ENCODE measurements at regions not wholly inside any gene's neighbourhood (a gene's known extent, or its start where the extent isn't known, plus 50 kb on each side); places are given as distances from the start of the nearest gene placed in this dataset.

DNA sequence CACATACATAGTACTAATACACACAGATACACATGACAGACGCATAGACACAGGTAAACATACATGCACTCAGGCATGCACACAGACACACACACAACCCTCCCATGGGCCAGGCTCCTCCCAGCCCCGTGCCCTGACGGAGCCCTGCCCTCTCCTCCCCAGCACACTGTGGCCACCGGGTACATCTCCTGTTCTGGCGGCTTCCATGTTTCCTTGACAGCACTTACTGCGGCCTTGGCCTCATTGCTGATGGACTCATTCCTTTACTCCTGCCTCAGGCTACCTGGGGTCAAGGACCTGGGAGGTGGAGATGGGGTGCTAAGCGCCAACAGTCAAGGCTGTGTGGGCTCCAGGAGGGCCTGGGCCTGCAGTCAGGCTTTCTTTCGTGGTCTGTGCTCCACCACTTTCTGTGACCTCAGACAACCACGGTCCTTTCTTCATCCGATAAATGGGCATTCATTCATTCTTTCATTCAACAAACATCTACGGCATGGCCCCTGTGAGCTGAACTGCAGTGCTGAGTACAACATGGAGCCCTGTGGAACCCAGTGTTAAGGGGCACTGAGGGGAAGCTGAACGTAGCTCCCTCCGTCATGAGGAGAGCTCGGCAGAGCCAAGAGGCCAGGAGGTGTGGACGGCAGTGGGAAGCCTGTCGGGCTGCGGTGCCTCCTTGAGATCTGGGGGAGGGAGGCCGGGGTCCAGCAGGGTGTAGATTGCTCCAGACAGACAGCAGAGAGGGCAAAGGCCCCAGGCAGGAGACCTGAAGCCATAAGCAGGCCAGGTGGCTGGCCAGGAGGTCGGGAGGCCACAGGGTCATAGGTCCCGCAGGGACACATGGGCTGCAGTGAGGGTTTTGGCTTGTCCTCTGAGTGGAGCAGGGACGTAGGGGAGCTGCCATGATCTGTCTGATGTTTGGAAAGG, 190.4 kb upstream of the HDAC4 start:
- Histone ChIP-seq H3K9ac (ENCODE audit: low read depth in 1 of 2, low read length in 2 of 2) (no peak overlapping the region), H3K27ac (ENCODE audit: low read depth in 1 of 2, low read length in 2 of 2) (no peak overlapping the region), H3K4me1 (ENCODE audit: control insufficient read depth in 4 of 4, insufficient read depth in 4 of 4, low read length in 3 of 4) (no peaks in the 10 kb centered on the region), H3K27me3 (ENCODE audit: control insufficient read depth in 4 of 4, insufficient read depth in 4 of 4, low read length in 3 of 4) (no peaks in the 10 kb centered on the region), H3K36me3 (ENCODE audit: control insufficient read depth in 4 of 4, insufficient read depth in 3 of 4, low read depth in 1 of 4, low read length in 3 of 4) (no peaks in the 10 kb centered on the region), H3K9me3 (ENCODE audit: control insufficient read depth in 4 of 4, low read length in 3 of 4) (no peaks in the 10 kb centered on the region), H3K4me3 (ENCODE audit: low read depth in 1 of 3, low read length in 3 of 3) (no peak overlapping the region)
- WGBS = 89% methylated on average over 21 of the region's 21 CpGs
- no peak for TF ChIP-seq RXRA (IDR thresholded peaks at IDR 0.05)
- no peak for TF ChIP-seq ZBTB33 (IDR thresholded peaks at IDR 0.05)
- no peak for TF ChIP-seq YY1 (IDR thresholded peaks at IDR 0.05)
- TF ChIP-seq REST (IDR thresholded peaks at IDR 0.05) = no peak
- TF ChIP-seq FOXA1 (IDR thresholded peaks at IDR 0.05) = no peak
- TF ChIP-seq TAF1 (conservative IDR thresholded peaks at IDR 0.05) = no peak
- no peak for DNase-seq (ENCODE audit: low spot score)

DNA sequence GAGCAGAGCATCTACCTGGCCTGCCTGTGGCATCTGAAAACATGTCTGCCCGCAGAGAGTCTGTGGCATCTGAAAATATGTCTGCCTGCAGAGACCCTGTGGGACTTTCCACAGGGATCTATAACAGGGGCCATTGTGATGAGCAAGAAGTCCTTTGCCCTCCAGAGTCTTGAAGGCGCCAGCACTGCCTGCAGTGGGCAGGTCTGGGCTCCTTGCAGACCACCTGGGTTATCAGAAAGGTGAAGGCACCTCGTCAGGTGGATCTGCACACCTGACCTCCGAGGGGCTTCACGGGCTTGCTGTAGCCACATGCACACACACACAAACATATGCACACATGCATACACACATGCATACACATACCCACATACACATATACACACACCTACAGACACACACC, 189.5 kb upstream of the HDAC4 start:
- Histone ChIP-seq H3K4me3 (ENCODE audit: low read depth in 1 of 3, low read length in 3 of 3) (no peak overlapping the region), H3K9ac (ENCODE audit: low read depth in 1 of 2, low read length in 2 of 2) (no peak overlapping the region), H3K27me3 (ENCODE audit: control insufficient read depth in 4 of 4, insufficient read depth in 4 of 4, low read length in 3 of 4) (no peaks in the 10 kb centered on the region), H3K27ac (ENCODE audit: low read depth in 1 of 2, low read length in 2 of 2) (no peak overlapping the region), H3K4me1 (ENCODE audit: control insufficient read depth in 4 of 4, insufficient read depth in 4 of 4, low read length in 3 of 4) (no peaks in the 10 kb centered on the region), H3K36me3 (ENCODE audit: control insufficient read depth in 4 of 4, insufficient read depth in 3 of 4, low read depth in 1 of 4, low read length in 3 of 4) (no peaks in the 10 kb centered on the region), H3K9me3 (ENCODE audit: control insufficient read depth in 4 of 4, low read length in 3 of 4) (no peaks in the 10 kb centered on the region)
- TF ChIP-seq FOXA2 (IDR thresholded peaks at IDR 0.05) (no peak), NR2F2 (IDR thresholded peaks at IDR 0.05) (no peak), HNF4A (conservative IDR thresholded peaks at IDR 0.05) (no peak), ZBTB33 (IDR thresholded peaks at IDR 0.05) (no peak), HNF4G (IDR thresholded peaks at IDR 0.05) (no peak), SP1 (IDR thresholded peaks at IDR 0.05) (no peak), EGR1 (IDR thresholded peaks at IDR 0.05; ENCODE audit: low read depth in 2 of 2) (no peak), TAF1 (conservative IDR thresholded peaks at IDR 0.05) (no peak), JUND (IDR thresholded peaks at IDR 0.05) (no peak), REST (IDR thresholded peaks at IDR 0.05) (no peak), RAD21 (IDR thresholded peaks at IDR 0.05) (no peak), CTCF (IDR thresholded peaks at IDR 0.05; ENCODE audit: low read depth, low read length, missing input control) (no peak), MAX (IDR thresholded peaks at IDR 0.05) (no peak), FOXA1 (IDR thresholded peaks at IDR 0.05) (no peak), YY1 (IDR thresholded peaks at IDR 0.05) (no peak), GABPA (IDR thresholded peaks at IDR 0.05 in 1 of 2, conservative IDR thresholded peaks at IDR 0.05 in 1 of 2) (no peak)
- DNase-seq (ENCODE audit: low spot score) = no peak
- WGBS = 92% methylated on average over 5 of the region's 5 CpGs

All from liver (tissue), 8 donors.